Brain pericyte (primary cell): ENCODE measurements at regions not wholly inside any gene's neighbourhood (a gene's known extent, or its start where the extent isn't known, plus 50 kb on each side); places are given as distances from the start of the nearest gene placed in this dataset.

ENCODE experiments used
- DNase-seq: peaks from one replicate; pipeline ENCODE4 v3.0.0-alpha.2; 2012; ENCODE audit warnings: low read depth, low spot score

DNA sequence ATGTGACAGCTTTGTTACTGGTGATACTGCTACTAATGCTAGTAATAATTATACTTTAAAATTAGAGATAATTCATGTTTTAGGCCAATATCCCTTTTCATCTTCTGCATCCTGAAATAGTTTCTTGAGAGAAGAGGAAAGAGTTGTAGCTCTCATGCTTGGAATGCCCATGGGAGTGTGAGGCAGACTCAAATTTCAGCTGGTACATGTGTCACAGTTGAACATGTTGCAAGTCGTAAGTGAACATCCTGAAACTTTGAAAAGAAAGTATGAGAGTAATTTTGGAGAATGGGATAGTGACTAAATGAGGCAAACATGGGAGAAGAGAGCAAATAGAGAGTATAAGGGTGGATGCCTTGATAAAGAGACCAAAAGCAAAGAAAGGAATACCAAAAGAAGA lies 168.0 kb downstream of the TMTC3 start:
- DNase-seq = no peak

GRCh38 chr12:88310666-88311065 lies 168.6 kb downstream of the TMTC3 start:
- no peak for DNase-seq

DNA sequence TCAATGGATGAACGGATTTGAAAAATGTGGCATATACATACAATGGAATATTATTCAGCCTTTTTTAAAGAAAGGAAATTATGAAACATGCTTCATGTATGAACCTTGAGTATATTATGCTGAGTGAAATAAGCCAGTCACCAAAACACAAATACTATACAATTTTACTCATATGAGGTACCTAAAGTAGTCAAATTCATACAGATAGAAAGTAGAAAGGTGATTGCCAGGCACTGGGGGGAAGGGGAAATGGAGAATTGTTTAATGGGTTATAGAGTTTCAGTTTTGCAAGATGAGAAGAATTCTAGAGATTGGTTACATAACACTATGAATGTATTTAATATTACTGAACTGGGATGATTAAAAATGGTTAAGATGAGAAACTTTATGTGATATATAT lies 171.4 kb downstream of the TMTC3 start:
- no peak for DNase-seq

GRCh38 chr12:88314706-88315105 lies 172.6 kb downstream of the TMTC3 start:
- DNase-seq = no peak

- no peak for DNase-seq
Observed at GRCh38 chr12:88318726-88319125, 176.6 kb downstream of the TMTC3 start.

- no peak for DNase-seq
Observed at GRCh38 chr12:88325076-88325815, 183.1 kb downstream of the TMTC3 start.

DNA sequence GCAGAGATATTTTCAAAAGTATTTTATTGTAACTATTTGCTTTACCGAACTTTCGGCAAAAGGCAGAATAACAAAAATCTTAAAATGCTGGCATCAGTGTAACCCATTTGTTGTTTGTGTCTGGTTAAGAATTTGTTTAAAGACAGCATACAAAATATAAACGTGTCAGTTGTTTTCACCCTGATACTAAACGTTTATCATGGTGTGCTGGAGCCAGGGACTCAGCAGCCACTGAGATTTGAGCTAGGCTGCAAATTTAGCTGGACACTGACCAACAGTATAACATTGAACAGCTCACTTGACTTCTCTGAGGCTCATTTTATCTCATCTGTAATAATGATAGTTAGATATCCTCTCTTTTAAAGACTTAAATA lies 183.7 kb downstream of the TMTC3 start:
- DNase-seq = no peak

GRCh38 chr12:88327276-88327675 lies 185.2 kb downstream of the TMTC3 start:
- DNase-seq = no peak

- DNase-seq = no peak
Observed at GRCh38 chr12:88328090-88328489, 186.0 kb downstream of the TMTC3 start.

- DNase-seq = no peak
Observed at GRCh38 chr12:88329833-88330232, 187.7 kb downstream of the TMTC3 start.

DNA sequence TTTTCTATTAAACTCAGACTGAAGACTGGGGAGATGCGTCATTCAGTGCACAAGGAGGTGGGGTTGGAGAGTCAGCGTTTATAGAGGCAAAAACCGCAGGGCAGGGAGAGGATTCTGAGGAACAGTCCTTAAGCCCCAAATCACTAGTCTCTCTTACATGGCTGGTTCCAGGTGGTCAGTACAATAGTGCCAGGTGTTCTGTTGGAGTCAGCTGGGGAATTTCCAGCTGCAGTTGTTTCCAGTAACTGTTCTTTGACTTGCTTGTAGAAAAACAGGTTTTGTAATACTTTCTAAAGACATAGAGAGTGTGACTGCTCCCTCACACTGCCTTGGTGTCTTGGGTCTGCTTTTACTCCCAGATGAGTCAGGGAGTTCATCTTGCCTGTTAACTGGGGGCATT lies 192.2 kb downstream of the TMTC3 start:
- DNase-seq = no peak

DNA sequence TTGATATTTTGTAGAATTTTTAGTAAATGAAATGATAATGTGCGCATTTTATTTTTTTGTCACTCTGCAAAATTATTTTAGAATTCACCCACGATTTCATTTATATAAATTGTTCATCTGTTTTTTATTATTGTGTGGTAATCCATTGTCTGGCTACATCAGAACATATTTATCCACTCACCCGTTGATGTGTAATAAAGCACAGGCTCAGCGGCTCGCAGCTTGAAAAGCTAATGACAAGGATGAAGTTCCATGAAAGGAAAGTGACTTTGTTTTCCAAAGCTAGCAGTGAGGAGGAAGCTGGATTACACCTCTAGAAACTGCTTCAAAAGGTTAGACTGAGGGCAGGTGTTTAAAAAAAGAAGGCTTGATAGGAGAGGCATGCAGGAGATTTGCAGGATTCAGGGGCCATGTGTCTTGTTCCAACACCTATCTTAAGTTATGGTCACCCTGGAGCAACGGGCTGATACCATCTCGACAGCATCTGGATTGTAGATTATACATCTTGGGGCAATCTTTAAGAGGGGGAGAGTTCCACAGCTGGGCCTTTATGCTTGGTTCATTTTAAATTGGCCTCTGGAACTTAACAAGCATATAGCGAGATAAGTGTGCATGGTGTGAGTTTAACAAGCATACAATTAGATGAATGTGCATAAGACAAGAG lies 194.1 kb downstream of the TMTC3 start:
- no peak for DNase-seq

- DNase-seq = no peak
Observed at GRCh38 chr12:88338486-88338885, 196.4 kb downstream of the TMTC3 start.

- DNase-seq = no peak
Observed at GRCh38 chr12:88339254-88339949, 197.3 kb downstream of the TMTC3 start.

- no peak for DNase-seq
Observed at GRCh38 chr12:88339966-88340365, 197.9 kb downstream of the TMTC3 start.

DNA sequence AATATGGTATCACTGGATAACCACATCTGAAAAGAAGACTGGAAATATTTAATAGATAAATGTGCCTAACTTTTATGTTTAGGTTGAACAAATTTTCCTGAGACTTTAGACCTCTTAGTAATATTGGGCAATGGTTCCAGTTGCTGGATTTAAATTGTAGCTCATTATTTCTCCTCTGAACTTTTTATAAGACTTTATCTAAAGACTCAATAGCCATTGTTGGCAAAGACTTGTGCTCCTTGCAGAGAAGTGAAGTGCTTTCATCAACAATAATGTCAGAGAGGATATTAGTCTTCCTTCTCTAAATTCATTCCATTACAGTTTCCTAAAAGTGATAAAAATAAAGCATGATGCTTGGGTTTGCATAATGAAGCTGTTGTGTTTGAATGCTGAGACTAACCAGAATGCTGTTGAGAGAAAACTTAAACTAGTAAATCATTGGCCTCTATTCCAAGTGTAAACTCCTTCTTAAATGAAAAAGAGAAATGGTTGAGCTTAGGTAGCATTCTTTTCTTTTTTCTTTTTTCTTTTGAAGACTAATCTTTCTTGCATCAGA lies 200.2 kb downstream of the TMTC3 start:
- DNase-seq = no peak

DNA sequence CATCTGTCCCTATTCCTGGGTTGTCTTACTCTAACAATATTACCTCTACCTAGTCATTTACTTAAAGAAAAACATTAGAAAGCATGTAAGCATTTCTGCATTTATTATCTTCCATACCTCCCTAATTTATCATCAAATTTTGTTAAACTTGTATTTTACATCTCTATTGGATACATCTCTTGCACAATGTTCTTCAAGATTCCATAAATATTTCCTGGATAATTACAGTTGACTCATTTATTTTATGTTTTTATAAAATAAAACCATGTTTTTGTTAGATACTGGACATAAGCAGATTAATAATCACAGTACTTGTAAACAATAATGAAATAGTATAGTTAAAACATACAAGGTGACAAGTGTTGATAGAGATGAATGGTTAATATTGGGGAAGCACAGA lies 209.0 kb downstream of the TMTC3 start:
- no peak for DNase-seq

GRCh38 chr12:88354691-88355090 lies 212.6 kb downstream of the TMTC3 start:
- DNase-seq = no peak

DNA sequence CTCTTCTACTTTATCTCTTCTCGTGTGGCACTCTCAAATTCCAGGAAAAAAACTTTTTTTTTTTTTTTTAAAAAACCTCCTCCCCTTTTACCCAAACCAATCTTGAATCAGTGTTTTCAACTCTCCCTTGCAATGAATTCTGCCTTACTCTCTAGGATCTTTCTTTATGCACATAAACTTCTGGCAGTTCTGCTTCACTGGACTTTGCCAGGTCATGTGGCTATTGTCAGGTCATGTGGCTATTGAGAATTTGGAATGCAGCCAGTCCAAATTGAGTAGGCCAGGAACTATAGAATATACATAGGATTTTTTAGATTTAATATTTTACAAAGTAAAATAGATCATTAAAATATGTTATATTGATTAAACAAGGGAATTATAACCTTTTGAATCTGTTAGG lies 218.2 kb downstream of the TMTC3 start:
- DNase-seq = no peak

- DNase-seq = no peak
Observed at GRCh38 chr12:88361493-88361892, 218.8 kb downstream of the KITLG start.

- DNase-seq = no peak
Observed at GRCh38 chr12:88362439-88362838, 217.8 kb downstream of the KITLG start.

DNA sequence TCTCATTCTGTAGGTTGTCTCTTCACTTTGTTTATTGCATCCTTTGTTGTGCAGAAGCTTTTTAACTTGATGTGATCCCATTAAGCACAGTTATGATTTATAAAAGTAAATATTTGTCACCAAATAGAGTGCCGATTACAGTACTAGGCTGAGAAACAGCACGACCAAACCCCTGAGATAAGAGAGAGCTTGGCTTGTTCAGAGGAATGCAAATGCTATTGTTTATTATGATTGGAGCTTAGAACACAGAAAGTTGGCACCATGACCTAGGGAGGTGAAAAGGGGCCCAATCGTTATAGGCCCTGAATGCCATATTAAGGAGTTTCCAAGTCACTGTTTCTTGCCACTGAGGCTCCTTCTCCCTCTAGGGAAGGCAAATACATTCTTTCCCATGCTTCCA lies 214.9 kb downstream of the KITLG start:
- no peak for DNase-seq

DNA sequence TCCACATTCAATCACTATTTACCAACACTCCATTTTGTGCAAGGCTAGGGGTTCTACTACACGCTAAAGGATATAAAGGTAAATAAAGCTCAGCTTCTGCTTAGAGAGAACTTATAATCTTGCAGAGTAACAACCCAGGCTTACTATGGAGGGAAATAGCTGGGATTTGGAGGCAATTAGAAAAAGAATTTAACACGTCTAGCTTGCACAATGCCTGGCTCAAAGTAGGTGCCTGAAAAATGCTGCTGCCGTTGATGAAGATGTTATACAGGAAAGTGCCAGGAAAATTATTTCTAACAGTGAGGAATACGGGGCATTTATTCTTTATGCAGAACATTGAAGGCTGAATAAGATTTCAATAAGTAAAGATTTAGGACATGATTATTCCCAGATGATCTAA lies 214.2 kb downstream of the KITLG start:
- DNase-seq = no peak
